ENCODE measurements at regions not wholly inside any gene's neighbourhood (a gene's known extent, or its start where the extent isn't known, plus 50 kb on each side); places are given as distances from the start of the nearest gene placed in this dataset.

- no peak for DNase-seq (ENCODE audit: extremely low spot score, unreplicated experiment)
- no peak for TF ChIP-seq CTCF (IDR thresholded peaks at IDR 0.05)
- Mint-ChIP-seq H3K4me1 (ENCODE audit: unreplicated experiment) (no peaks in the 10 kb centered on the region), H3K9me3 (ENCODE audit: unreplicated experiment) (no peaks in the 10 kb centered on the region), H3K36me3 (ENCODE audit: unreplicated experiment) (no peaks in the 10 kb centered on the region), H3K27me3 (ENCODE audit: unreplicated experiment) (no peaks in the 10 kb centered on the region), H3K27ac (ENCODE audit: unreplicated experiment) (no peak overlapping the region), H3K4me3 (ENCODE audit: unreplicated experiment) (no peak overlapping the region)
Observed at GRCh38 chr1:17953921-17954320, 153.7 kb upstream of the IGSF21 start.

GRCh38 chr1:17955302-17956285 lies 152.0 kb upstream of the IGSF21 start:
- H3K27me3 Mint-ChIP-seq (ENCODE audit: unreplicated experiment) = no peaks in the 10 kb centered on the region
- H3K9me3 Mint-ChIP-seq (ENCODE audit: unreplicated experiment) = no peaks in the 10 kb centered on the region
- no peak overlapping the region for H3K27ac Mint-ChIP-seq (ENCODE audit: unreplicated experiment)
- no peaks in the 10 kb centered on the region for H3K36me3 Mint-ChIP-seq (ENCODE audit: unreplicated experiment)
- H3K4me1 Mint-ChIP-seq (ENCODE audit: unreplicated experiment) = no peaks in the 10 kb centered on the region
- no peak for DNase-seq (ENCODE audit: extremely low spot score, unreplicated experiment)
- TF ChIP-seq CTCF (IDR thresholded peaks at IDR 0.05) = no peak
- no peak overlapping the region for H3K4me3 Mint-ChIP-seq (ENCODE audit: unreplicated experiment)

GRCh38 chr1:17957588-17958267 lies 149.9 kb upstream of the IGSF21 start:
- no peak for DNase-seq (ENCODE audit: extremely low spot score, unreplicated experiment)
- Mint-ChIP-seq H3K4me3 (ENCODE audit: unreplicated experiment) (no peak overlapping the region), H3K27ac (ENCODE audit: unreplicated experiment) (no peak overlapping the region), H3K27me3 (ENCODE audit: unreplicated experiment) (no peaks in the 10 kb centered on the region), H3K9me3 (ENCODE audit: unreplicated experiment) (no peaks in the 10 kb centered on the region), H3K4me1 (ENCODE audit: unreplicated experiment) (no peaks in the 10 kb centered on the region), H3K36me3 (ENCODE audit: unreplicated experiment) (no peaks in the 10 kb centered on the region)
- no peak for TF ChIP-seq CTCF (IDR thresholded peaks at IDR 0.05)

GRCh38 chr1:17958704-17959103 lies 148.9 kb upstream of the IGSF21 start:
- Mint-ChIP-seq H3K36me3 (ENCODE audit: unreplicated experiment) (no peaks in the 10 kb centered on the region), H3K9me3 (ENCODE audit: unreplicated experiment) (no peaks in the 10 kb centered on the region), H3K4me1 (ENCODE audit: unreplicated experiment) (no peaks in the 10 kb centered on the region), H3K4me3 (ENCODE audit: unreplicated experiment) (no peak overlapping the region), H3K27me3 (ENCODE audit: unreplicated experiment) (no peaks in the 10 kb centered on the region), H3K27ac (ENCODE audit: unreplicated experiment) (no peak overlapping the region)
- TF ChIP-seq CTCF (IDR thresholded peaks at IDR 0.05) = no peak
- DNase-seq (ENCODE audit: extremely low spot score, unreplicated experiment) = no peak

GRCh38 chr1:17963513-17963912 lies 144.1 kb upstream of the IGSF21 start:
- no peak overlapping the region for H3K4me3 Mint-ChIP-seq (ENCODE audit: unreplicated experiment)
- no peaks in the 10 kb centered on the region for H3K9me3 Mint-ChIP-seq (ENCODE audit: unreplicated experiment)

More at GRCh38 chr1:17963513-17963912, 144.1 kb upstream of the IGSF21 start:
- no peak for TF ChIP-seq CTCF (IDR thresholded peaks at IDR 0.05)
- Mint-ChIP-seq H3K27ac (ENCODE audit: unreplicated experiment) (no peak overlapping the region), H3K36me3 (ENCODE audit: unreplicated experiment) (no peaks in the 10 kb centered on the region), H3K4me1 (ENCODE audit: unreplicated experiment) (no peaks in the 10 kb centered on the region), H3K27me3 (ENCODE audit: unreplicated experiment) (no peaks in the 10 kb centered on the region)
- no peak for DNase-seq (ENCODE audit: extremely low spot score, unreplicated experiment)
